Adrenal gland (tissue), 5 donors: ENCODE measurements at regions not wholly inside any gene's neighbourhood (a gene's known extent, or its start where the extent isn't known, plus 50 kb on each side); places are given as distances from the start of the nearest gene placed in this dataset.

ENCODE experiments used
- CTCF ChIP-seq, 6 experiments: fragments of 450-650 bp in 4 of 6; fragments of 200-600 bp in 2 of 6; sonication (generic) in 1 of 6; IDR thresholded peaks; 1 replicate in 5 of 6; 2 replicates in 1 of 6; pipeline versions ENCODE4 v1.5.1 to v1.8.0; 2016 to 2021; ENCODE audit warnings: antibody characterized with exemption in 6 of 6, mild to moderate bottlenecking in 2 of 6, moderate library complexity in 1 of 6
- POLR2A ChIP-seq, 2 donors: fragments of 450-650 bp; IDR thresholded peaks; one replicate each; pipeline ENCODE4 v1.6.1; 2017; ENCODE audit warnings: antibody characterized with exemption in 2 of 2, mild to moderate bottlenecking in 2 of 2, moderate library complexity in 1 of 2
- donor health status: DM: no; HTN: no; CAD: no.

- TF ChIP-seq CTCF (IDR thresholded peaks at IDR 0.05) (no peak), POLR2A (IDR thresholded peaks at IDR 0.05) (no peak)
These were observed 295.0 kb upstream of the NCAM2 start for GRCh38 chr21:20703112-20703767.
